Heart left ventricle (tissue), 16 donors: ENCODE measurements at regions not wholly inside any gene's neighbourhood (a gene's known extent, or its start where the extent isn't known, plus 50 kb on each side); places are given as distances from the start of the nearest gene placed in this dataset.

ENCODE experiments used
- ATAC-seq, 4 donors: fragments of 200-7000 bp; cut with Tn5 transposase; one replicate each; pipeline ENCODE4 v1.9.1; 2020 to 2022; ENCODE audit warnings: moderate library complexity in 4 of 4, mild to moderate bottlenecking in 3 of 4, moderate number of reproducible peaks in 1 of 4
- DNase-seq, 5 donors: peaks; one replicate each; pipeline ENCODE4 v3.0.0-alpha.2; 2020
- H3K27ac ChIP-seq, 12 donors: fragments of 200-600 bp; sonication (generic) in 4 of 12; one replicate each; pipeline versions ENCODE4 v1.5.0 to v1.8.0; 2016 to 2022; ENCODE audit warnings: mild to moderate bottlenecking in 2 of 12
- H3K27me3 ChIP-seq, 9 donors: fragments of 200-600 bp; sonication (generic) in 2 of 9; one replicate each; pipeline versions ENCODE4 v1.5.1 to v1.8.0; 2016 to 2022; ENCODE audit warnings: mild to moderate bottlenecking in 3 of 9
- H3K36me3 ChIP-seq, 9 donors: fragments of 200-600 bp; sonication (generic) in 2 of 9; one replicate each; pipeline versions ENCODE4 v1.5.0 to v1.8.0; 2018 to 2022; ENCODE audit warnings: mild to moderate bottlenecking in 2 of 9
- H3K4me1 ChIP-seq, 12 donors: fragments of 200-600 bp; sonication (generic) in 4 of 12; one replicate each; pipeline versions ENCODE4 v1.5.0 to v1.8.0; 2016 to 2022; ENCODE audit warnings: mild to moderate bottlenecking in 3 of 12
- H3K4me3 ChIP-seq, 12 donors: fragments of 200-600 bp; sonication (generic) in 4 of 12; one replicate each; pipeline versions ENCODE4 v1.5.0 to v1.8.0; 2017 to 2022; ENCODE audit warnings: mild to moderate bottlenecking in 9 of 12, moderate library complexity in 4 of 12
- H3K9me3 ChIP-seq, 12 donors: fragments of 200-600 bp; sonication (generic) in 4 of 12; one replicate each; pipeline versions ENCODE4 v1.5.0 to v1.8.0; 2016 to 2022; ENCODE audit warnings: mild to moderate bottlenecking in 1 of 12
- CTCF ChIP-seq, 12 donors: fragments of 200-600 bp; sonication (generic) in 4 of 12; IDR thresholded peaks; one replicate each; pipeline versions ENCODE4 v1.5.0 to v1.8.0; 2018 to 2022; ENCODE audit warnings: antibody characterized with exemption in 12 of 12, mild to moderate bottlenecking in 5 of 12
- POLR2A ChIP-seq, 2 donors: fragments of 450-650 bp; IDR thresholded peaks; one replicate each; pipeline ENCODE4 v1.6.1; 2017; ENCODE audit warnings: antibody characterized with exemption in 2 of 2, mild to moderate bottlenecking in 2 of 2, moderate library complexity in 2 of 2
- WGBS, 4 donors: extraction: QIAGEN DNeasy Blood & Tissue Kit in 2 of 4; methylation state at CpG; one replicate each; pipeline versions ENCODE4 v1.1.5 to v1.1.7; 2013 to 2018; 5-methylcytosine and 5-hydroxymethylcytosine counted together
- intact Hi-C, 10 donors: fragments of 100-400 bp; cut with DNase I; formaldehyde crosslinking; loops; one replicate each; pipeline versions ENCODE4 v1.11.1 to v1.14.2; 2022
- donor health status: ischemic (EF 13 %, LVEDD 7.1; RV severe dilation, severe dysfunction).
- donor health status: healthy with polysubstance abuse.
- donor health status: DM: no; HTN: yes; CAD: no.
- donor health status: DM: no; HTN: no; CAD: no.
- donor health status: ischemic (EF 25% LVEDD 6.9; RV normal size, moderate dysfunction).
- donor health status: ischemic (EF 25% LVEDD 5.7; RV mildly dilated, moderate dysfunction).
- donor health status: healthy.
- donor health status: DM: yes; HTN: yes; CAD: no.
- donor health status: ischemic (EF 35%, LVEDD 5.7; RV mildly dilated, moderate dysfunction).
- donor health status: nonischemic (EF 11% LVEDD 7.7; RV severe dilation, severe dysfunction).
- donor health status: DM: yes; HTN: yes; CAD: no.
- donor health status: PGD.
- donor health status: ischemic (EF 29% LVEDD 5.4; RV normal size, mild dysfunction).
- donor health status: nonischemic (EF 23%, LVEDD 6.1; RV moderate dilation, normal function).

- DNase-seq (no peak), ATAC-seq (no peak)
- WGBS, 4 donors = 76 to 84% (median 79%) methylated on average over 5 of the region's 5 CpGs
- Histone ChIP-seq H3K4me3 (no peak overlapping the region), H3K27ac (no peak overlapping the region), H3K4me1 (peaks cover 0 to 17% (median 2%) of the 10 kb centered on the region in 12 donors), H3K27me3 (no peaks in the 10 kb centered on the region), H3K36me3 (no peaks in the 10 kb centered on the region), H3K9me3 (no peaks in the 10 kb centered on the region)
- no peak for TF ChIP-seq POLR2A (IDR thresholded peaks at IDR 0.05)
- no peak for TF ChIP-seq CTCF (IDR thresholded peaks at IDR 0.05)
- intact Hi-C loops = no loop called here
Measured at GRCh38 chr12:94059394-94060368, 88.7 kb upstream of the PLXNC1 start.

- WGBS, 4 donors = 94 to 98% (median 97%) methylated on average over 1 of the region's 1 CpG
- Histone ChIP-seq H3K27me3 (no peaks in the 10 kb centered on the region), H3K4me3 (no peak overlapping the region), H3K4me1 (peaks cover 0 to 12% (median 2%) of the 10 kb centered on the region in 12 donors), H3K27ac (no peak overlapping the region), H3K9me3 (no peaks in the 10 kb centered on the region), H3K36me3 (no peaks in the 10 kb centered on the region)
- intact Hi-C loops = no loop called here
- no peak for TF ChIP-seq CTCF (IDR thresholded peaks at IDR 0.05)
- no peak for TF ChIP-seq POLR2A (IDR thresholded peaks at IDR 0.05)
- ATAC-seq (no peak), DNase-seq (no peak)
Measured at GRCh38 chr12:94062194-94062593, 86.2 kb upstream of the PLXNC1 start.

GRCh38 chr12:94062796-94063635 lies 85.4 kb upstream of the PLXNC1 start:
- H3K27ac ChIP-seq = no peak overlapping the region
- no peaks in the 10 kb centered on the region for H3K36me3 ChIP-seq
- ATAC-seq (no peak), DNase-seq (no peak)
- TF ChIP-seq POLR2A (IDR thresholded peaks at IDR 0.05) (no peak), CTCF (IDR thresholded peaks at IDR 0.05) (no peak)
- H3K9me3 ChIP-seq = no peaks in the 10 kb centered on the region
- no peaks in the 10 kb centered on the region for H3K27me3 ChIP-seq
- H3K4me1 ChIP-seq = peaks cover 0 to 4% (median 0%) of the 10 kb centered on the region in 12 donors
- 68 to 92% (median 90%) methylated on average over 3 to 4 of the region's 4 CpGs for WGBS, 4 donors
- H3K4me3 ChIP-seq = no peak overlapping the region
- intact Hi-C loops = no loop called here

GRCh38 chr12:94070520-94070919 lies 77.9 kb upstream of the PLXNC1 start:
- WGBS, 4 donors = 89 to 98% (median 94%) methylated on average over 5 of the region's 5 CpGs
- intact Hi-C loops = loop anchor here (5.0 to 10.0 kb wide), 10 partner anchors 76 to 396 kb away; partner anchors contain the start of gene CRADD (in 4 of the 10)

More at GRCh38 chr12:94070520-94070919, 77.9 kb upstream of the PLXNC1 start:
- H3K36me3 ChIP-seq = no peaks in the 10 kb centered on the region
- no peak overlapping the region for H3K27ac ChIP-seq
- H3K4me1 ChIP-seq = peaks cover 0 to 27% (median 15%) of the 10 kb centered on the region in 12 donors
- H3K9me3 ChIP-seq = peaks cover 0 to 10% (median 0%) of the 10 kb centered on the region in 12 donors
- ATAC-seq (no peak), DNase-seq (no peak)
- H3K4me3 ChIP-seq = no peak overlapping the region
- TF ChIP-seq POLR2A (IDR thresholded peaks at IDR 0.05) (no peak), CTCF (IDR thresholded peaks at IDR 0.05) (no peak)
- no peaks in the 10 kb centered on the region for H3K27me3 ChIP-seq
